ENCODE measurements at regions not wholly inside any gene's neighbourhood (a gene's known extent, or its start where the extent isn't known, plus 50 kb on each side); places are given as distances from the start of the nearest gene placed in this dataset.

DNA sequence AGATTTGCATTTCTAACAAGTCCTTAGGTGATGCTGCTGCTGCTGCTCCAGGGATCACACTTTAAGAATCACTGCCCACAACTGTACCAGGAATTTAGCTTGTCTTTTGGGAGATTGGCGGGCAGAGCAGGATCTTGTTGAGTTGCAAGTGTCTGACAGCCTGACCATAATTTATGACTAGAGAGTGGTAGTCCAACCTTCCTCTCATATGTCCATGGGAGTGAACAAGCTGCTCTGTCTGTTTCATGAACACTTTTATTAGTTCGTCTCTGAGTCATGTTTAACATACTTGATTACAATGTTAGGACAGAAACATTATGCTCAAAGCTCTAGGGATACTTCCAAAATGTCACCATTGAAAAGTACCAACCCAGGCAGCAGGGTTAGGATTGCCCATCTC is 169.6 kb downstream of the TGFB2 start:
- POLR2A ChIA-PET = no interaction called here
- no peak overlapping the region for H3K9ac ChIP-seq (ENCODE audit: insufficient read depth, low read depth, low read length)
- H3K9me3 ChIP-seq (ENCODE audit: low read length) = no peaks in the 10 kb centered on the region
- no peaks in the 10 kb centered on the region for H3K4me1 ChIP-seq (ENCODE audit: insufficient read depth, low read length)
- H3K27me3 ChIP-seq (ENCODE audit: control insufficient read depth in 1 of 2, insufficient read depth in 2 of 2, low read length in 2 of 2) = no peaks in the 10 kb centered on the region
- no peak overlapping the region for H3K27ac ChIP-seq (ENCODE audit: extremely low read length, insufficient read depth, low read length)
- TF ChIP-seq PRPF4 (IDR thresholded peaks at IDR 0.05; ENCODE audit: low read depth, low read length, poor library complexity, severe bottlenecking) (no peak), MED8 (CRISPR knock-in tag; IDR thresholded peaks at IDR 0.05; ENCODE audit: insufficient replicate concordance) (no peak), KAT8 (CRISPR knock-in tag; IDR thresholded peaks at IDR 0.05) (no peak), RFXANK (CRISPR knock-in tag; IDR thresholded peaks at IDR 0.05) (no peak), ZBTB38 (CRISPR knock-in tag; IDR thresholded peaks at IDR 0.05) (no peak), NFRKB (IDR thresholded peaks at IDR 0.05) (no peak)
- no peak overlapping the region for H3K4me3 ChIP-seq (replicated peaks in 1 of 3; ENCODE audit: insufficient read depth in 1 of 3, low read depth in 2 of 3, low read length in 3 of 3)
- H2AFZ ChIP-seq (ENCODE audit: low read length) = no peak overlapping the region
- H3K4me2 ChIP-seq (ENCODE audit: low read depth, low read length) = no peak overlapping the region
- H4K20me1 ChIP-seq (ENCODE audit: insufficient read depth, low read length) = no peaks in the 10 kb centered on the region
- no peak for FAIRE-seq
- no peaks in the 10 kb centered on the region for H3K36me3 ChIP-seq (replicated peaks in 1 of 2; ENCODE audit: control insufficient read depth in 1 of 2, insufficient read depth in 2 of 2, low read length in 2 of 2)
- in situ Hi-C loops (cut with HindIII; ENCODE audit: extremely low pct_ligation_motif_present, low pct_unique_long_range_greater_than_20kb) (no loop called here), intact Hi-C loops (cut with micrococcal nuclease; ENCODE audit: unreplicated experiment) (no loop called here)
- DNase-seq (ENCODE audit: low spot score) = no peak
- CTCF ChIA-PET (ENCODE audit: low intra/inter-chr PET ratio, low total read pairs) = no interaction called here
- BruUV-seq (replicated peaks) = no TSS peak
- H3K79me2 ChIP-seq (ENCODE audit: insufficient read depth, low read length) = no peaks in the 10 kb centered on the region
- 71% methylated on average over 2 of the region's 2 CpGs for WGBS (ENCODE audit: low lambda C conversion rate)
- no peak for ATAC-seq

GRCh38 chr1:218516526-218516925 is 171.4 kb downstream of the TGFB2 start:
- no peak overlapping the region for H3K4me2 ChIP-seq (ENCODE audit: low read depth, low read length)
- H3K4me3 ChIP-seq (replicated peaks in 1 of 3; ENCODE audit: insufficient read depth in 1 of 3, low read depth in 2 of 3, low read length in 3 of 3) = no peak overlapping the region
- H3K27ac ChIP-seq (ENCODE audit: extremely low read length, insufficient read depth, low read length) = no peak overlapping the region
- ChIA-PET POLR2A (no interaction called here), CTCF (ENCODE audit: low intra/inter-chr PET ratio, low total read pairs) (no interaction called here)
- H3K36me3 ChIP-seq (replicated peaks in 1 of 2; ENCODE audit: control insufficient read depth in 1 of 2, insufficient read depth in 2 of 2, low read length in 2 of 2) = no peaks in the 10 kb centered on the region
- H3K27me3 ChIP-seq (ENCODE audit: control insufficient read depth in 1 of 2, insufficient read depth in 2 of 2, low read length in 2 of 2) = no peaks in the 10 kb centered on the region
- BruUV-seq (replicated peaks) = no TSS peak
- no peak for ATAC-seq
- in situ Hi-C loops (cut with HindIII; ENCODE audit: extremely low pct_ligation_motif_present, low pct_unique_long_range_greater_than_20kb) (no loop called here), intact Hi-C loops (cut with micrococcal nuclease; ENCODE audit: unreplicated experiment) (no loop called here)
- no peaks in the 10 kb centered on the region for H3K9me3 ChIP-seq (ENCODE audit: low read length)
- WGBS (ENCODE audit: low lambda C conversion rate) = 17% methylated on average over 3 of the region's 3 CpGs
- no peak for DNase-seq (ENCODE audit: low spot score)
- FAIRE-seq = no peak
- no peak overlapping the region for H3K9ac ChIP-seq (ENCODE audit: insufficient read depth, low read depth, low read length)
- no peaks in the 10 kb centered on the region for H3K79me2 ChIP-seq (ENCODE audit: insufficient read depth, low read length)
- H2AFZ ChIP-seq (ENCODE audit: low read length) = no peak overlapping the region
- no peaks in the 10 kb centered on the region for H3K4me1 ChIP-seq (ENCODE audit: insufficient read depth, low read length)
- H4K20me1 ChIP-seq (ENCODE audit: insufficient read depth, low read length) = no peaks in the 10 kb centered on the region
- no peak for TF ChIP-seq ZNF556 (CRISPR knock-in tag; IDR thresholded peaks at IDR 0.05; ENCODE audit: borderline replicate concordance)
- no peak for TF ChIP-seq ZKSCAN8 (CRISPR knock-in tag; IDR thresholded peaks at IDR 0.05; ENCODE audit: borderline replicate concordance)
- no peak for TF ChIP-seq SPEN (CRISPR knock-in tag; IDR thresholded peaks at IDR 0.05; ENCODE audit: low read depth)
- TF ChIP-seq, protein P1, sequence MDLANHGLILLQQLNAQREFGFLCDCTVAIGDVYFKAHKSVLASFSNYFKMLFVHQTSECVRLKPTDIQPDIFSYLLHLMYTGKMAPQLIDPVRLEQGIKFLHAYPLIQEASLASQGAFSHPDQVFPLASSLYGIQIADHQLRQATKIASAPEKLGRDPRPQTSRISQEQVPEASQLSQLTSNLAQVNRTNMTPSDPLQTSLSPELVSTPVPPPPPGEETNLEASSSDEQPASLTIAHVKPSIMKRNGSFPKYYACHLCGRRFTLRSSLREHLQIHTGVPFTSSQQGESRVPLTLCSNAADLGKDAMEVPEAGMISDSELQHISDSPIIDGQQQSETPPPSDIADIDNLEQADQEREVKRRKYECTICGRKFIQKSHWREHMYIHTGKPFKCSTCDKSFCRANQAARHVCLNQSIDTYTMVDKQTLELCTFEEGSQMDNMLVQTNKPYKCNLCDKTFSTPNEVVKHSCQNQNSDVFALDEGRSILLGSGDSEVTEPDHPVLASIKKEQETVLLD (CRISPR knock-in tag; IDR thresholded peaks at IDR 0.05; ENCODE audit: low read depth) = no peak
- no peak for TF ChIP-seq ZSCAN29 (CRISPR knock-in tag; conservative IDR thresholded peaks at IDR 0.05)
- TF ChIP-seq REPIN1 (CRISPR knock-in tag; IDR thresholded peaks at IDR 0.05; ENCODE audit: borderline replicate concordance, low read depth) = no peak
- no peak for TF ChIP-seq ZNF138 (CRISPR knock-in tag; IDR thresholded peaks at IDR 0.05; ENCODE audit: low read depth)
- TF ChIP-seq JARID2 (CRISPR knock-in tag; IDR thresholded peaks at IDR 0.05; ENCODE audit: insufficient replicate concordance) = no peak
- TF ChIP-seq, protein P2, sequence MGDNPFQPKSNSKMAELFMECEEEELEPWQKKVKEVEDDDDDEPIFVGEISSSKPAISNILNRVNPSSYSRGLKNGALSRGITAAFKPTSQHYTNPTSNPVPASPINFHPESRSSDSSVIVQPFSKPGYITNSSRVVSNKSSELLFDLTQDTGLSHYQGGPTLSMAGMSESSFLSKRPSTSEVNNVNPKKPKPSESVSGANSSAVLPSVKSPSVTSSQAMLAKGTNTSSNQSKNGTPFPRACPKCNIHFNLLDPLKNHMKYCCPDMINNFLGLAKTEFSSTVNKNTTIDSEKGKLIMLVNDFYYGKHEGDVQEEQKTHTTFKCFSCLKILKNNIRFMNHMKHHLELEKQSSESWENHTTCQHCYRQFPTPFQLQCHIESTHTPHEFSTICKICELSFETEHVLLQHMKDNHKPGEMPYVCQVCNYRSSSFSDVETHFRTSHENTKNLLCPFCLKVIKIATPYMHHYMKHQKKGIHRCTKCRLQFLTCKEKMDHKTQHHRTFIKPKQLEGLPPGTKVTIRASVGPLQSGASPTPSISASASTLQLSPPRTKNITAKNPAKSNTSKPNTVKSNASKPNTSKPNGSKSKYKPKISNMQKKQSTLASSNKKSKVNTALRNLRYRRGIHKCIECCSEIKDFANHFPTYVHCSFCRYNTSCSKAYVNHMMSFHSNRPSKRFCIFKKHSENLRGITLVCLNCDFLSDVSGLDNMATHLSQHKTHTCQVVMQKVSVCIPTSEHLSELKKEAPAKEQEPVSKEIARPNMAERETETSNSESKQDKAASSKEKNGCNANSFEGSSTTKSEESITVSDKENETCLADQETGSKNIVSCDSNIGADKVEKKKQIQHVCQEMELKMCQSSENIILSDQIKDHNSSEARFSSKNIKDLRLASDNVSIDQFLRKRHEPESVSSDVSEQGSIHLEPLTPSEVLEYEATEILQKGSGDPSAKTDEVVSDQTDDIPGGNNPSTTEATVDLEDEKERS (CRISPR knock-in tag; IDR thresholded peaks at IDR 0.05) = no peak
- TF ChIP-seq, protein P3, sequence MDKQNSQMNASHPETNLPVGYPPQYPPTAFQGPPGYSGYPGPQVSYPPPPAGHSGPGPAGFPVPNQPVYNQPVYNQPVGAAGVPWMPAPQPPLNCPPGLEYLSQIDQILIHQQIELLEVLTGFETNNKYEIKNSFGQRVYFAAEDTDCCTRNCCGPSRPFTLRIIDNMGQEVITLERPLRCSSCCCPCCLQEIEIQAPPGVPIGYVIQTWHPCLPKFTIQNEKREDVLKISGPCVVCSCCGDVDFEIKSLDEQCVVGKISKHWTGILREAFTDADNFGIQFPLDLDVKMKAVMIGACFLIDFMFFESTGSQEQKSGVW (CRISPR knock-in tag; IDR thresholded peaks at IDR 0.05; ENCODE audit: borderline replicate concordance) = no peak

Measured in HepG2 (cell line).